ENCODE measurements at regions not wholly inside any gene's neighbourhood (a gene's known extent, or its start where the extent isn't known, plus 50 kb on each side); places are given as distances from the start of the nearest gene placed in this dataset.

DNA sequence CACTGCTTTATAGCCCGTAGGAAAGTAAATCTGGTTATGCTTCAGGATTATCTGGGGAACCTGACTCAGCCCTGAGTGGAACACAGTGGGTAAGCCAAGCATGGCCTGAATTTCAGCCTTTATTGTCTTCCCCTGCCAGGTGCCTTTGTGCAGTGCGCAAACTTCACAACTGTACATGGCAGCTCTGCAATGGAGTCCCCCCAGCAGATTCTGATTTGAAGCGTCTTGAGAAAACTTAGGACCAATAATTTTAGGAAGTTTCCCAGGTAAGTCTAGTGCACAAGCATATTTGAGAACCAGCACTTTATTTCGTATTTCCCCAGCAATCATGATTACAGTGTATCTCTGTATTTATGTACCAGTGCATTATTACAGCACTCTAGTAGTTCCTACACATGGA is 112.1 kb upstream of the ARL4C start:
- H3K9me3 ChIP-seq (ENCODE audit: low read length): no peaks in the 10 kb centered on the region
- H3K4me3 ChIP-seq (ENCODE audit: low read depth, low read length, poor library complexity, severe bottlenecking): no peak overlapping the region
- no peak overlapping the region for H3K4me2 ChIP-seq (ENCODE audit: low read length)
- H3K4me1 ChIP-seq (ENCODE audit: insufficient read depth, low read length, severe bottlenecking): no peaks in the 10 kb centered on the region
- H3K9me2 ChIP-seq (ENCODE audit: low read depth, low read length): no peaks in the 10 kb centered on the region
- no peaks in the 10 kb centered on the region for H3F3A ChIP-seq (ENCODE audit: insufficient read depth, low read length)
- H3K27ac ChIP-seq (ENCODE audit: low read depth, low read length, poor library complexity, severe bottlenecking): no peak overlapping the region
- H2AFZ ChIP-seq (ENCODE audit: low read length): no peak overlapping the region
- TF ChIP-seq, protein P1, sequence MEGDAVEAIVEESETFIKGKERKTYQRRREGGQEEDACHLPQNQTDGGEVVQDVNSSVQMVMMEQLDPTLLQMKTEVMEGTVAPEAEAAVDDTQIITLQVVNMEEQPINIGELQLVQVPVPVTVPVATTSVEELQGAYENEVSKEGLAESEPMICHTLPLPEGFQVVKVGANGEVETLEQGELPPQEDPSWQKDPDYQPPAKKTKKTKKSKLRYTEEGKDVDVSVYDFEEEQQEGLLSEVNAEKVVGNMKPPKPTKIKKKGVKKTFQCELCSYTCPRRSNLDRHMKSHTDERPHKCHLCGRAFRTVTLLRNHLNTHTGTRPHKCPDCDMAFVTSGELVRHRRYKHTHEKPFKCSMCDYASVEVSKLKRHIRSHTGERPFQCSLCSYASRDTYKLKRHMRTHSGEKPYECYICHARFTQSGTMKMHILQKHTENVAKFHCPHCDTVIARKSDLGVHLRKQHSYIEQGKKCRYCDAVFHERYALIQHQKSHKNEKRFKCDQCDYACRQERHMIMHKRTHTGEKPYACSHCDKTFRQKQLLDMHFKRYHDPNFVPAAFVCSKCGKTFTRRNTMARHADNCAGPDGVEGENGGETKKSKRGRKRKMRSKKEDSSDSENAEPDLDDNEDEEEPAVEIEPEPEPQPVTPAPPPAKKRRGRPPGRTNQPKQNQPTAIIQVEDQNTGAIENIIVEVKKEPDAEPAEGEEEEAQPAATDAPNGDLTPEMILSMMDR (IDR thresholded peaks at IDR 0.05; ENCODE audit: low read length): no peak
- no peak for TF ChIP-seq EZH2 (IDR thresholded peaks at IDR 0.05; ENCODE audit: borderline replicate concordance, low read length)
- H3K79me2 ChIP-seq (ENCODE audit: insufficient read depth, low read length): no peaks in the 10 kb centered on the region
- no peaks in the 10 kb centered on the region for H4K20me1 ChIP-seq (ENCODE audit: insufficient read depth, low read length)
- no peaks in the 10 kb centered on the region for H3K36me3 ChIP-seq (ENCODE audit: insufficient read depth, low read length)
- no peak overlapping the region for H3K9ac ChIP-seq (ENCODE audit: low read length)
- H3K27me3 ChIP-seq (ENCODE audit: insufficient read depth, low read length): no peaks in the 10 kb centered on the region

DNA sequence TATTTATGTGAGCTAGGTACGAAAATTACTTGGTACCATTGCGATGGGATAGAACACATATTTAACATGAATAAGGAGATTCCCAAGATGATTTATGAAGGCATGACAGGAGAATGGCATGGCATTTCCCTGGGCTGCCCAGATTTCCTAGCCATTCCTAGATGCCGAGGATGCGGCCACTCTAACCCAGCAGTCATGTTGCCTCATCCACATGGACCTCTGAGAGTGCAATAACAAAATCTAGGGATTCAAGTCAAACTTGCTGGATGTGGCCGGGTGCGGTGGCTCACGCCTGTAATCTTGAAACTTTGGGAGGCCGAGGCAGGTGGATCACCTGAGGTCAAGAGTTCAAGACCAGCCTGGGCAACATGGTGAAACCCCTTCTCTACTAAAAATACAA is 110.8 kb upstream of the ARL4C start:
- H3K4me3 ChIP-seq (ENCODE audit: low read depth, low read length, poor library complexity, severe bottlenecking): no peak overlapping the region
- H2AFZ ChIP-seq (ENCODE audit: low read length): no peak overlapping the region
- no peak overlapping the region for H3K4me2 ChIP-seq (ENCODE audit: low read length)
- TF ChIP-seq, protein P1 (IDR thresholded peaks at IDR 0.05; ENCODE audit: low read length): no peak
- no peak for TF ChIP-seq EZH2 (IDR thresholded peaks at IDR 0.05; ENCODE audit: borderline replicate concordance, low read length)
- H3K4me1 ChIP-seq (ENCODE audit: insufficient read depth, low read length, severe bottlenecking): no peaks in the 10 kb centered on the region
- no peaks in the 10 kb centered on the region for H4K20me1 ChIP-seq (ENCODE audit: insufficient read depth, low read length)
- no peak overlapping the region for H3K9ac ChIP-seq (ENCODE audit: low read length)
- no peaks in the 10 kb centered on the region for H3K36me3 ChIP-seq (ENCODE audit: insufficient read depth, low read length)
- H3K9me2 ChIP-seq (ENCODE audit: low read depth, low read length): no peaks in the 10 kb centered on the region
- H3K27ac ChIP-seq (ENCODE audit: low read depth, low read length, poor library complexity, severe bottlenecking): no peak overlapping the region
- no peaks in the 10 kb centered on the region for H3K9me3 ChIP-seq (ENCODE audit: low read length)
- no peaks in the 10 kb centered on the region for H3F3A ChIP-seq (ENCODE audit: insufficient read depth, low read length)
- no peaks in the 10 kb centered on the region for H3K27me3 ChIP-seq (ENCODE audit: insufficient read depth, low read length)
- no peaks in the 10 kb centered on the region for H3K79me2 ChIP-seq (ENCODE audit: insufficient read depth, low read length)

DNA sequence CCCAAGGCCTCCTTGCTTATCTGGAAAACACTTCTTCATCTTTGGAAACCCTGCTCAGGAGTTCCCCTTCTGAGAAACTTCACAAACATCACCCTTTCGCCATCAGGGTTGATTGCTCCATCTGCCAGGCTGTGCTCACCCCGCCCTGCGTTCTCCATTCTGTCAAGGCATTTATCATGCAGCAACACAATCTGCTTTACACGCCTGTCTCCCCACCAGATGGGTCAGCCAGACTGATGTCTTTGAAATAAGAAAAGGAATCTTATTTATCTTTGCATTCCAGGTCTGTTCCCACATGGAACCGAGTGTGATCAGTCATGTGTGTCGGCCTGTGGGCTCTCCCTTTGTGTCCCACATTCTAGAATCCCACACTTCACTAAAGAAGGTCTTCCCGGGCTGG is 110.0 kb upstream of the ARL4C start:
- Histone ChIP-seq H3K4me1 (ENCODE audit: insufficient read depth, low read length, severe bottlenecking) (no peaks in the 10 kb centered on the region), H3K9ac (ENCODE audit: low read length) (no peak overlapping the region), H4K20me1 (ENCODE audit: insufficient read depth, low read length) (no peaks in the 10 kb centered on the region), H3K79me2 (ENCODE audit: insufficient read depth, low read length) (no peaks in the 10 kb centered on the region), H3K9me2 (ENCODE audit: low read depth, low read length) (no peaks in the 10 kb centered on the region), H3K36me3 (ENCODE audit: insufficient read depth, low read length) (no peaks in the 10 kb centered on the region), H3K4me2 (ENCODE audit: low read length) (no peak overlapping the region), H3K9me3 (ENCODE audit: low read length) (no peaks in the 10 kb centered on the region), H3K27me3 (ENCODE audit: insufficient read depth, low read length) (no peaks in the 10 kb centered on the region), H3K27ac (ENCODE audit: low read depth, low read length, poor library complexity, severe bottlenecking) (no peak overlapping the region), H3F3A (ENCODE audit: insufficient read depth, low read length) (no peaks in the 10 kb centered on the region), H3K4me3 (ENCODE audit: low read depth, low read length, poor library complexity, severe bottlenecking) (no peak overlapping the region), H2AFZ (ENCODE audit: low read length) (no peak overlapping the region)
- no peak for TF ChIP-seq EZH2 (IDR thresholded peaks at IDR 0.05; ENCODE audit: borderline replicate concordance, low read length)
- TF ChIP-seq, protein P1 (IDR thresholded peaks at IDR 0.05; ENCODE audit: low read length): no peak

All from OCI-LY1 (cell line).